ENCODE measurements at regions not wholly inside any gene's neighbourhood (a gene's known extent, or its start where the extent isn't known, plus 50 kb on each side); places are given as distances from the start of the nearest gene placed in this dataset.
"Not testable (repeated sequence)": the region's sequence is repeated elsewhere in the genome, so short reads cannot be mapped to it uniquely, and the experiment has no call there.

GRCh38 chr14:26655128-26655527 lies 57.3 kb upstream of the NOVA1 start:
- Histone ChIP-seq H3K4me1 (ENCODE audit: control insufficient read depth in 5 of 5, insufficient read depth in 5 of 5, low read length in 5 of 5) (peaks cover 0 to 4% (median 0%) of the 10 kb centered on the region in 5 donors), H3K27ac (ENCODE audit: low read depth in 1 of 2, low read length in 1 of 2) (no peak overlapping the region), H3K9ac (ENCODE audit: insufficient read depth in 1 of 2, low read length in 2 of 2) (no peak overlapping the region), H3K27me3 (ENCODE audit: control insufficient read depth in 3 of 3, insufficient read depth in 3 of 3, low read length in 2 of 3) (no peaks in the 10 kb centered on the region), H3K9me3 (ENCODE audit: control insufficient read depth in 4 of 4, insufficient read depth in 3 of 4, low read length in 3 of 4) (no peaks in the 10 kb centered on the region), H3K4me3 (no peak overlapping the region), H3K36me3 (ENCODE audit: control insufficient read depth in 4 of 4, insufficient read depth in 4 of 4, low read length in 4 of 4) (no peaks in the 10 kb centered on the region)
- ATAC-seq (ENCODE audit: insufficient read depth, low FRiP score), result no peak
- 87 to 93% methylated on average over 5 of the region's 5 CpGs for WGBS, 2 donors
- TF ChIP-seq CTCF (IDR thresholded peaks at IDR 0.05; ENCODE audit: control extremely low read depth, extremely low read depth), result no peak
- DNase-seq, result no peak

GRCh38 chr14:26663506-26663905 lies 65.7 kb upstream of the NOVA1 start:
- no peak for ATAC-seq (ENCODE audit: insufficient read depth, low FRiP score)
- DNase-seq, result no peak
- WGBS, 2 donors, result 43 to 46% methylated on average over 1 of the region's 1 CpG

GRCh38 chr14:26678732-26679420 lies 81.0 kb upstream of the NOVA1 start:
- H3K27ac ChIP-seq (ENCODE audit: low read depth in 1 of 2, low read length in 1 of 2); H3K36me3 ChIP-seq (ENCODE audit: control insufficient read depth in 4 of 4, insufficient read depth in 4 of 4, low read length in 4 of 4); DNase-seq; H3K9me3 ChIP-seq (ENCODE audit: control insufficient read depth in 4 of 4, insufficient read depth in 3 of 4, low read length in 3 of 4); H3K9ac ChIP-seq (ENCODE audit: insufficient read depth in 1 of 2, low read length in 2 of 2); H3K4me3 ChIP-seq; ATAC-seq (ENCODE audit: insufficient read depth, low FRiP score); H3K4me1 ChIP-seq (ENCODE audit: control insufficient read depth in 5 of 5, insufficient read depth in 5 of 5, low read length in 5 of 5); H3K27me3 ChIP-seq (ENCODE audit: control insufficient read depth in 3 of 3, insufficient read depth in 3 of 3, low read length in 2 of 3): not testable (repeated sequence)
- 90% methylated on average over 20 to 28 of the region's 31 CpGs for WGBS, 2 donors

More at GRCh38 chr14:26663506-26663905, 65.7 kb upstream of the NOVA1 start:
- no peaks in the 10 kb centered on the region for H3K27me3 ChIP-seq (ENCODE audit: control insufficient read depth in 3 of 3, insufficient read depth in 3 of 3, low read length in 2 of 3)
- no peak overlapping the region for H3K4me3 ChIP-seq
- peaks cover 0 to 3% (median 0%) of the 10 kb centered on the region in 4 donors for H3K9me3 ChIP-seq (ENCODE audit: control insufficient read depth in 4 of 4, insufficient read depth in 3 of 4, low read length in 3 of 4)
- no peak overlapping the region for H3K27ac ChIP-seq (ENCODE audit: low read depth in 1 of 2, low read length in 1 of 2)
- no peaks in the 10 kb centered on the region for H3K36me3 ChIP-seq (ENCODE audit: control insufficient read depth in 4 of 4, insufficient read depth in 4 of 4, low read length in 4 of 4)
- H3K9ac ChIP-seq (ENCODE audit: insufficient read depth in 1 of 2, low read length in 2 of 2), result no peak overlapping the region
- H3K4me1 ChIP-seq (ENCODE audit: control insufficient read depth in 5 of 5, insufficient read depth in 5 of 5, low read length in 5 of 5), result no peaks in the 10 kb centered on the region
- TF ChIP-seq CTCF (IDR thresholded peaks at IDR 0.05; ENCODE audit: control extremely low read depth, extremely low read depth), result no peak

GRCh38 chr14:26685401-26685800 lies 87.6 kb upstream of the NOVA1 start:
- no peak overlapping the region for H3K27ac ChIP-seq (ENCODE audit: low read depth in 1 of 2, low read length in 1 of 2)
- no peak for TF ChIP-seq CTCF (IDR thresholded peaks at IDR 0.05; ENCODE audit: control extremely low read depth, extremely low read depth)
- no peaks in the 10 kb centered on the region for H3K4me1 ChIP-seq (ENCODE audit: control insufficient read depth in 5 of 5, insufficient read depth in 5 of 5, low read length in 5 of 5)
- peaks cover 0 to 3% (median 2%) of the 10 kb centered on the region in 4 donors for H3K9me3 ChIP-seq (ENCODE audit: control insufficient read depth in 4 of 4, insufficient read depth in 3 of 4, low read length in 3 of 4)
- H3K36me3 ChIP-seq (ENCODE audit: control insufficient read depth in 4 of 4, insufficient read depth in 4 of 4, low read length in 4 of 4), result no peaks in the 10 kb centered on the region
- WGBS, 2 donors, result 94 to 98% methylated on average over 1 of the region's 1 CpG
- H3K27me3 ChIP-seq (ENCODE audit: control insufficient read depth in 3 of 3, insufficient read depth in 3 of 3, low read length in 2 of 3), result no peaks in the 10 kb centered on the region
- H3K4me3 ChIP-seq, result no peak overlapping the region
- DNase-seq (no peak), ATAC-seq (ENCODE audit: insufficient read depth, low FRiP score) (no peak)
- no peak overlapping the region for H3K9ac ChIP-seq (ENCODE audit: insufficient read depth in 1 of 2, low read length in 2 of 2)

Measured in lung (tissue), 11 donors.